ENCODE measurements at regions not wholly inside any gene's neighbourhood (a gene's known extent, or its start where the extent isn't known, plus 50 kb on each side); places are given as distances from the start of the nearest gene placed in this dataset.

DNA sequence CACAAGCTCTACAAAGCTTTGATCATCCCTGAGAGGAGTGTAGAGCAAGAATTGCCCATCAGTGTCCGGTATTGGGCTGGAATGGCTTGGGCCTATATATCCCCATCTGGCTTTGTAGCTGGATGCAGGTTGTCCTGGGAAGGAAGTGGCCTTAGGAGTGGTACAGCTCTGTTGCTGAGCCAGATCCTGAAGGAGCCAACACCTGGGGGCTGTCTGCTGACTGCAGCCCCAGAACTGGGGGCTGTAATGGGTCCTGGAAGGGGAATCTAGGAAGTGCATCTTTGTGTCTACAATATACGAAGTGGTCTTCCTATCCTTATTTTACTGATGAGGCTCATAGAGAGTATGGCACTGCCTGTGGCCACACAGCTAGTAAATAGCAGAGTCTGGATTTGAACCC is 145.9 kb downstream of the CDC5L start:
- no peak for DNase-seq
- Histone ChIP-seq H3K27ac (no peak overlapping the region), H3K9me3 (no peaks in the 10 kb centered on the region), H3K4me3 (no peak overlapping the region), H3K27me3 (no peaks in the 10 kb centered on the region), H3K36me3 (no peaks in the 10 kb centered on the region), H3K4me1 (no peaks in the 10 kb centered on the region)
- TF ChIP-seq, protein P1, sequence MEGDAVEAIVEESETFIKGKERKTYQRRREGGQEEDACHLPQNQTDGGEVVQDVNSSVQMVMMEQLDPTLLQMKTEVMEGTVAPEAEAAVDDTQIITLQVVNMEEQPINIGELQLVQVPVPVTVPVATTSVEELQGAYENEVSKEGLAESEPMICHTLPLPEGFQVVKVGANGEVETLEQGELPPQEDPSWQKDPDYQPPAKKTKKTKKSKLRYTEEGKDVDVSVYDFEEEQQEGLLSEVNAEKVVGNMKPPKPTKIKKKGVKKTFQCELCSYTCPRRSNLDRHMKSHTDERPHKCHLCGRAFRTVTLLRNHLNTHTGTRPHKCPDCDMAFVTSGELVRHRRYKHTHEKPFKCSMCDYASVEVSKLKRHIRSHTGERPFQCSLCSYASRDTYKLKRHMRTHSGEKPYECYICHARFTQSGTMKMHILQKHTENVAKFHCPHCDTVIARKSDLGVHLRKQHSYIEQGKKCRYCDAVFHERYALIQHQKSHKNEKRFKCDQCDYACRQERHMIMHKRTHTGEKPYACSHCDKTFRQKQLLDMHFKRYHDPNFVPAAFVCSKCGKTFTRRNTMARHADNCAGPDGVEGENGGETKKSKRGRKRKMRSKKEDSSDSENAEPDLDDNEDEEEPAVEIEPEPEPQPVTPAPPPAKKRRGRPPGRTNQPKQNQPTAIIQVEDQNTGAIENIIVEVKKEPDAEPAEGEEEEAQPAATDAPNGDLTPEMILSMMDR (IDR thresholded peaks at IDR 0.05): no peak
- no peak for TF ChIP-seq POLR2A (IDR thresholded peaks at IDR 0.05)

DNA sequence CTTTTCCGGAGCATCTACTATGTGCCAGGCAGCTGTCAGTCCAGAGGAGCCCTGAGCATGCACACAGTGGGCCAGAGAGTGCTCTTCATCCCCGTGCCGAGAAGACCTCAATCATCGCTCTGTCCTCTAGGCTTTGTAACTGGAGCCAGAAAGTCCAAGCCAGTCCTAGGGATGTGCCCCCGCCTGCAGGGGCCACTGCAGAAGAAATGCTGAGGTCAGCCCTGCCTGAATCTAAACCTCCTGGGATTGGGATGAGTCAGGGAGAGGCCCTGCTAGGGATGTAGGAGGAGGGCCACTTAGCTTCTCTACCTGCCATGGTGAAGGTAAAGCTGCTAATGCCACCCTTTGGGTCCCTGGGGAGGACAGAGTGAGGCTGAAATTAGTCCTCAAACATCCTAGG is 146.8 kb downstream of the CDC5L start:
- H3K4me3 ChIP-seq: no peak overlapping the region

GRCh38 chr6:44535446-44535845 is 147.9 kb downstream of the CDC5L start:
- Histone ChIP-seq H3K27me3 (no peaks in the 10 kb centered on the region), H3K4me1 (no peaks in the 10 kb centered on the region), H3K9me3 (no peaks in the 10 kb centered on the region), H3K4me3 (no peak overlapping the region), H3K36me3 (no peaks in the 10 kb centered on the region), H3K27ac (no peak overlapping the region)
- DNase-seq: no peak
- TF ChIP-seq POLR2A (IDR thresholded peaks at IDR 0.05): no peak
- TF ChIP-seq, protein P1 (IDR thresholded peaks at IDR 0.05): no peak

More for the DNA sequence above, 146.8 kb downstream of the CDC5L start:
- no peak overlapping the region for H3K27ac ChIP-seq
- no peaks in the 10 kb centered on the region for H3K27me3 ChIP-seq
- TF ChIP-seq, protein P1 (IDR thresholded peaks at IDR 0.05): no peak
- no peak for TF ChIP-seq POLR2A (IDR thresholded peaks at IDR 0.05)
- no peaks in the 10 kb centered on the region for H3K36me3 ChIP-seq
- no peaks in the 10 kb centered on the region for H3K4me1 ChIP-seq
- no peaks in the 10 kb centered on the region for H3K9me3 ChIP-seq
- DNase-seq: no peak

GRCh38 chr6:44535967-44536366 is 148.5 kb downstream of the CDC5L start:
- H3K9me3 ChIP-seq: no peaks in the 10 kb centered on the region
- no peaks in the 10 kb centered on the region for H3K27me3 ChIP-seq
- no peak overlapping the region for H3K4me3 ChIP-seq
- no peaks in the 10 kb centered on the region for H3K36me3 ChIP-seq
- H3K27ac ChIP-seq: no peak overlapping the region
- no peaks in the 10 kb centered on the region for H3K4me1 ChIP-seq
- no peak for DNase-seq
- no peak for TF ChIP-seq POLR2A (IDR thresholded peaks at IDR 0.05)
- TF ChIP-seq, protein P1 (IDR thresholded peaks at IDR 0.05): no peak

DNA sequence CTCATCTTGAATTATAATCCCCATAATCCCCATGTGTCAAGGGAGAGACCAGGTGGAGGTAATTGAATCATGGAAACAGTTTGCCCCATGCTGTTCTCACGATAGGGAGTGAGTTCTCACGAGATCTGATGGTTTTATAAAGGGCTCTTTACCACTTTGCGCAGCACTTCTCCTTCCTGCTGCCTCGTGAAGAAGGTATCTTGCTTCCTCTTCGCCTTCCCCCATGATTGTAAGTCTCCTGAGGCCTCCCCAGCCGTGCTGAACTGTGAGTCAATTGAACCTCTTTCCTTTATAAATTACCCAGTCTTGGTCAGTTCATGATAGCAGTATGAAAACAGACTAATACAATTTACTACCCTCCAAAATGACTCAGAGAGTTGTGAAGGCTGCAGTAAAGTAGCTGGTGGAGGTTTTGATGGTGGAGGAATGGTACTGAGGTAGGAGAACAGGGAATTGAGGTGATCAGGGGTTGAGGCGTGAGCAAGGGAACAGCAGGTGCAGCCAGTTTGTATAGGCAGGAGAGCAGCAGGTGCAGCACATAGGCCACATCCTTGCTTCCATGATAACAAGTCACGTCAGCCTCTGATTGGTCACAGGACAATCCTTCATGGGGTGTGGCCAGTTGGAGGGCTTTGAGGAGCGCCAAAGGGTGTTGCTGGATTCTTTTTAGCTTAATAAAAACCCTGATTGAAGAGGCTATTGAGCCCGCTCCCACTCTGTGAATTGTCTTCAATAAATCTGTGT is 150.0 kb downstream of the CDC5L start:
- DNase-seq: no peak
- no peak for TF ChIP-seq POLR2A (IDR thresholded peaks at IDR 0.05)
- TF ChIP-seq, protein P1 (IDR thresholded peaks at IDR 0.05): no peak
- Histone ChIP-seq H3K27me3 (no peaks in the 10 kb centered on the region), H3K9me3 (no peaks in the 10 kb centered on the region), H3K27ac (no peak overlapping the region), H3K4me3 (no peak overlapping the region), H3K4me1 (no peaks in the 10 kb centered on the region), H3K36me3 (no peaks in the 10 kb centered on the region)

Measured in Peyer's patch (tissue), 4 donors.